ENCODE measurements at regions not wholly inside any gene's neighbourhood (a gene's known extent, or its start where the extent isn't known, plus 50 kb on each side); places are given as distances from the start of the nearest gene placed in this dataset.

DNA sequence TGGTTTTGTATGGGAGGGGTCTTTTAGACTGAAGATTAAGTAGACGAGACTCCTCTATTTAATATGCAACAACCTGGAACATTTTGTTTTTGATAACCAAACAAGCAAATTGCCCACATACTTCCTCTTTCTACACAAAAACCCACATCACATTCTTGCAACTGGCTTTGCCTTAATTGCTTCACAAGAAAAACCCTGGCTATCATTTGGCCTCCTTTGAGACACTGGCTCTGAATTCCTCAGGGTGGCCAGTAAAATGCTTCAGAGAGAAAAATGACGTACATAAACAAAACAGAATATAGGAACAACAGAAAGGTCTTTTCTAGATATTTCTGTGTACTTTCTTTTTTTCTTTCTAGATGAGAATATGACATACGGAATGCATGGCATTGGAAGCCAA is 103.0 kb downstream of the TRIB2 start:
- TF ChIP-seq, protein P1, sequence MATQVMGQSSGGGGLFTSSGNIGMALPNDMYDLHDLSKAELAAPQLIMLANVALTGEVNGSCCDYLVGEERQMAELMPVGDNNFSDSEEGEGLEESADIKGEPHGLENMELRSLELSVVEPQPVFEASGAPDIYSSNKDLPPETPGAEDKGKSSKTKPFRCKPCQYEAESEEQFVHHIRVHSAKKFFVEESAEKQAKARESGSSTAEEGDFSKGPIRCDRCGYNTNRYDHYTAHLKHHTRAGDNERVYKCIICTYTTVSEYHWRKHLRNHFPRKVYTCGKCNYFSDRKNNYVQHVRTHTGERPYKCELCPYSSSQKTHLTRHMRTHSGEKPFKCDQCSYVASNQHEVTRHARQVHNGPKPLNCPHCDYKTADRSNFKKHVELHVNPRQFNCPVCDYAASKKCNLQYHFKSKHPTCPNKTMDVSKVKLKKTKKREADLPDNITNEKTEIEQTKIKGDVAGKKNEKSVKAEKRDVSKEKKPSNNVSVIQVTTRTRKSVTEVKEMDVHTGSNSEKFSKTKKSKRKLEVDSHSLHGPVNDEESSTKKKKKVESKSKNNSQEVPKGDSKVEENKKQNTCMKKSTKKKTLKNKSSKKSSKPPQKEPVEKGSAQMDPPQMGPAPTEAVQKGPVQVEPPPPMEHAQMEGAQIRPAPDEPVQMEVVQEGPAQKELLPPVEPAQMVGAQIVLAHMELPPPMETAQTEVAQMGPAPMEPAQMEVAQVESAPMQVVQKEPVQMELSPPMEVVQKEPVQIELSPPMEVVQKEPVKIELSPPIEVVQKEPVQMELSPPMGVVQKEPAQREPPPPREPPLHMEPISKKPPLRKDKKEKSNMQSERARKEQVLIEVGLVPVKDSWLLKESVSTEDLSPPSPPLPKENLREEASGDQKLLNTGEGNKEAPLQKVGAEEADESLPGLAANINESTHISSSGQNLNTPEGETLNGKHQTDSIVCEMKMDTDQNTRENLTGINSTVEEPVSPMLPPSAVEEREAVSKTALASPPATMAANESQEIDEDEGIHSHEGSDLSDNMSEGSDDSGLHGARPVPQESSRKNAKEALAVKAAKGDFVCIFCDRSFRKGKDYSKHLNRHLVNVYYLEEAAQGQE (IDR thresholded peaks at IDR 0.05; ENCODE audit: insufficient replicate concordance, low read depth): no peak
- TF ChIP-seq, protein P2, sequence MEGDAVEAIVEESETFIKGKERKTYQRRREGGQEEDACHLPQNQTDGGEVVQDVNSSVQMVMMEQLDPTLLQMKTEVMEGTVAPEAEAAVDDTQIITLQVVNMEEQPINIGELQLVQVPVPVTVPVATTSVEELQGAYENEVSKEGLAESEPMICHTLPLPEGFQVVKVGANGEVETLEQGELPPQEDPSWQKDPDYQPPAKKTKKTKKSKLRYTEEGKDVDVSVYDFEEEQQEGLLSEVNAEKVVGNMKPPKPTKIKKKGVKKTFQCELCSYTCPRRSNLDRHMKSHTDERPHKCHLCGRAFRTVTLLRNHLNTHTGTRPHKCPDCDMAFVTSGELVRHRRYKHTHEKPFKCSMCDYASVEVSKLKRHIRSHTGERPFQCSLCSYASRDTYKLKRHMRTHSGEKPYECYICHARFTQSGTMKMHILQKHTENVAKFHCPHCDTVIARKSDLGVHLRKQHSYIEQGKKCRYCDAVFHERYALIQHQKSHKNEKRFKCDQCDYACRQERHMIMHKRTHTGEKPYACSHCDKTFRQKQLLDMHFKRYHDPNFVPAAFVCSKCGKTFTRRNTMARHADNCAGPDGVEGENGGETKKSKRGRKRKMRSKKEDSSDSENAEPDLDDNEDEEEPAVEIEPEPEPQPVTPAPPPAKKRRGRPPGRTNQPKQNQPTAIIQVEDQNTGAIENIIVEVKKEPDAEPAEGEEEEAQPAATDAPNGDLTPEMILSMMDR (IDR thresholded peaks at IDR 0.05; ENCODE audit: insufficient read depth, low read length): no peak
